ENCODE measurements at regions not wholly inside any gene's neighbourhood (a gene's known extent, or its start where the extent isn't known, plus 50 kb on each side); places are given as distances from the start of the nearest gene placed in this dataset.

GRCh38 chr14:58724206-58724605 is 86.4 kb downstream of the DACT1 start:
- H3K4me3 ChIP-seq (ENCODE audit: low read depth, low read length): no peak overlapping the region
- H3K9me3 ChIP-seq: no peaks in the 10 kb centered on the region
- H3K4me1 ChIP-seq: no peaks in the 10 kb centered on the region
- TF ChIP-seq CTCF (IDR thresholded peaks at IDR 0.05; ENCODE audit: low read depth, low read length): no peak
- DNase-seq: no peak
- H3K36me3 ChIP-seq: no peaks in the 10 kb centered on the region
- no peaks in the 10 kb centered on the region for H3K27me3 ChIP-seq

- Histone ChIP-seq H3K36me3 (no peaks in the 10 kb centered on the region), H3K4me1 (no peaks in the 10 kb centered on the region), H3K4me3 (ENCODE audit: low read depth, low read length) (no peak overlapping the region), H3K27me3 (no peaks in the 10 kb centered on the region), H3K9me3 (no peaks in the 10 kb centered on the region)
- DNase-seq: no peak
- no peak for TF ChIP-seq CTCF (IDR thresholded peaks at IDR 0.05; ENCODE audit: low read depth, low read length)
Observed at GRCh38 chr14:58724702-58725101, 86.9 kb downstream of the DACT1 start.

- H3K27me3 ChIP-seq: no peaks in the 10 kb centered on the region
- no peaks in the 10 kb centered on the region for H3K36me3 ChIP-seq
- no peak overlapping the region for H3K4me3 ChIP-seq (ENCODE audit: low read depth, low read length)
- no peak for DNase-seq
- no peaks in the 10 kb centered on the region for H3K4me1 ChIP-seq
- H3K9me3 ChIP-seq: no peaks in the 10 kb centered on the region
- TF ChIP-seq CTCF (IDR thresholded peaks at IDR 0.05; ENCODE audit: low read depth, low read length): no peak
Observed at GRCh38 chr14:58725226-58725625, 87.5 kb downstream of the DACT1 start.

- Histone ChIP-seq H3K4me1 (no peaks in the 10 kb centered on the region), H3K4me3 (ENCODE audit: low read depth, low read length) (no peak overlapping the region), H3K9me3 (no peaks in the 10 kb centered on the region), H3K36me3 (no peaks in the 10 kb centered on the region), H3K27me3 (no peaks in the 10 kb centered on the region)
- no peak for DNase-seq
- TF ChIP-seq CTCF (IDR thresholded peaks at IDR 0.05; ENCODE audit: low read depth, low read length): no peak
Observed at GRCh38 chr14:58725871-58726270, 88.1 kb downstream of the DACT1 start.

- Histone ChIP-seq H3K27me3 (no peaks in the 10 kb centered on the region; the same call in 1 of the 2 replicates), H3K9me3 (no peaks in the 10 kb centered on the region), H3K4me3 (ENCODE audit: low read depth, low read length) (no peak overlapping the region), H3K4me1 (no peaks in the 10 kb centered on the region), H3K36me3 (no peaks in the 10 kb centered on the region)
- no peak for TF ChIP-seq CTCF (IDR thresholded peaks at IDR 0.05; ENCODE audit: low read depth, low read length)
- no peak for DNase-seq
Observed at GRCh38 chr14:58730792-58731464, 93.2 kb downstream of the DACT1 start.

- Histone ChIP-seq H3K9me3 (no peaks in the 10 kb centered on the region), H3K27me3 (no peaks in the 10 kb centered on the region; the same call in 1 of the 2 replicates), H3K4me1 (no peaks in the 10 kb centered on the region), H3K4me3 (ENCODE audit: low read depth, low read length) (no peak overlapping the region), H3K36me3 (no peaks in the 10 kb centered on the region)
- no peak for DNase-seq
- TF ChIP-seq CTCF (IDR thresholded peaks at IDR 0.05; ENCODE audit: low read depth, low read length): no peak
Observed at GRCh38 chr14:58731465-58732293, 93.9 kb downstream of the DACT1 start.
